DMS 273 (cell line): ENCODE measurements at regions not wholly inside any gene's neighbourhood (a gene's known extent, or its start where the extent isn't known, plus 50 kb on each side); places are given as distances from the start of the nearest gene placed in this dataset.

Source experiments
- DNase-seq: peaks from one replicate; lab custom pipeline; 2025; ENCODE audit not compliant: unreplicated experiment; lab: John Stamatoyannopoulos, UW

GRCh38 chr10:2475711-2476217 lies 591.6 kb upstream of the PFKP start:
- no peak for DNase-seq

DNA sequence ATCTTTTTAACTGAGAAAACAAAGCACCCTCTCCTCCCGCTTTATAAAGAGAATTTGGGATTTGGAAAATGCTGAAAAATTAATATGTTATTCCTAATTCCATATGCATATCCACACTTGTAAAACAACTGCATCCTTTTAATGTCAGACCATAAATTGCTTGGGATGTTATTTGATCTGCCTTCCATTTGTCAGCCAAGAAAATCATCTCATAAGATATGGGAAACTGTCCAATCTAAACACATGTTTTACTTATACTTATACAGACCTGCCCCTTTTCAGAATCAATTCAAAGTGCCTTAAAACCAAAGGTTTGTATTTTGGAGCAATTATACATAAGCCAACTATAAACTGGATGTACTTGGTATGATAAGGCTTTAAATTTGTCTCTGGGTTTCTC lies 595.5 kb upstream of the PFKP start:
- no peak for DNase-seq

DNA sequence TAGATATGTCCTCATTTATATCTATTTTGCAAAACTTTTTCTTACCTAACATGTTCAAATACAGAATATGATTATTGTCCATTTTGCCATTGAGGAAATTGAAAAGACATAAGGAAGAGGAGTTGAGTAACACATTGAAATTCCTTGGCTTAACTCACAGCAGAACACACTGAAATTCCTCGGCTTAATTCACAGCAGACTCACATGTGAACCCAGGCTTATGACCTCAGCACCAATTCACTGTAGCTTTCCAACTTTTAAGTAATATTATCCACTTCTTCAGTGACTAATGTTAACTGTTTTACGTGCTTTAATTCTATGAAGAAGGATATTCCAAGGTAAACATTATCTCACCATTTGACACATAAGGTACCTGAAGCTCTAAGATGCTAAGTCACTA lies 597.5 kb upstream of the PFKP start:
- DNase-seq, result no peak

DNA sequence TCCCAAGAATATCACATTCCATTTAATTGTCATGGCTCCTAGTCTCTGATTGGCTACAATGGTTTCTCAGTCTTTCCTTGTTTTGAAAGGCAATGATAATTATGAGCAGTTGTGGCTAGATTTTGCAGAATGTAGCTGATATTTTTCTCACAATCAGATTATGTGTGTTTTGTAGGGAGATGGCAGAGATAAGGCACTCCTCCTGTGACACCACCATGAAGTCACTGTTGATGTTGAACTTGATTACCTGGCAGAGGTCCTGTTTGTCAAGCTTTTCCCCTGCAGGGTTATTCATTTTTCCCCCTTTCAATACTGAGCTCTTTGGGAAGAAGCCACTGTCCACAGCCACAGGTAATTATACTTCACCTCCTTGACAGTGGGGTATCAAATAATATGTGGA lies 602.9 kb upstream of the PFKP start:
- DNase-seq, result no peak

DNA sequence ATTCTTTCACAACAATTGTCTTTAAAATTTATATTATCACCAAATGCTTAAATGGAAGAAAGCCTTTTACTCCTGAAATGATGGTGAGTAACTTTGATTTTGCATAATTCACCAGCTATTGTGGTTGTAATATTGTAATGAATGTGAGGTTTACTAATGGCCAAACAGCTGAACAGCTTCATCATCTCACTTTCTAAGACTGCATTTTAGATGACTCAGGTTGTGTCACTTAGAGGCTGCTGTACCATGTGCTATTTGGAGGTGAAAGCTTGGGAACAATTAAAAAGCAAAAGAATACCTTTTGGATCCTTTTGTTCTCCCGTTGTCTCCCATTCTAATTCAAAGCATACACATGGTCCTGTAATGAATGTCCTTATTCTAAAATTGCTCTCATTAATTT lies 604.0 kb upstream of the PFKP start:
- DNase-seq, result no peak

GRCh38 chr10:2462581-2462980 lies 604.8 kb upstream of the PFKP start:
- no peak for DNase-seq

- DNase-seq, result no peak
Measured at GRCh38 chr10:2460812-2461211, 606.5 kb upstream of the PFKP start.

DNA sequence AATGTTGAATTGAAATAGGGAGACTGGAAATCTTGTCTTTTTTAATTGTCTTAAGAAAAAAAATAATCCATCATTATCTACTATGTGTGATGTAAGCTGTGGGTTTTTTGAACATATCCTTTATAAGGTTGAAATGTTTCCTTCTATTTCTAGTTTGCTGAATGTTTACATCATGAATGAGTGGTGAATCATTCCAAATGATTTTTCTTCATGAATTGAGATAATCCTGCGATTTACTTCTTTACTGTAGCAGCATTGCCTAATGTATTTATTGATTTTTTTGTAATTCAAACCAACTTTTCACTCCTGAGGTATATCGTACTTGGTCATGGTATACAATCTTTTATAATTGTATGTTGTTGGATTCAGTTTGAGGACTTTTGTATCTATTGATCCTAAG lies 607.6 kb upstream of the PFKP start:
- no peak for DNase-seq

- no peak for DNase-seq
Measured at GRCh38 chr10:2456834-2457233, 610.5 kb upstream of the PFKP start.

DNA sequence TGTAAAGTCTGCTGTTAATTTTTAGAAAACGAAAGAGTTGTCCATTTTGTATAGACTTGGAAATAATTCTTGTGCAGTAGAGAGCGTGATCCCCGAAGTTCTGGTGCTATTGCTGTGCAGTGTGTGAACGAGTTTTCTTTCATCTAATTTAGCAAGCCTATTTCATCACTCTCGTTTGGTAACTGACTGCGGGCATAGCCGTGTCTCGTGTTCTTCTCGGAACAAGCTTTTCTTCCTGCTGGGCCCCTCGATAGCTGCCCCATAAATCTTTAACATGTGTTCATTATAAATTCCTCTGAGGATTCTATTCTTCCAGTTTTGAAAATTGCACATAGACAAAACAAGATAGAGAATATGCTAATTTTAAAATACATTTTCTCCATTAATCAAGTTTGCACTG lies 622.0 kb upstream of the PFKP start:
- no peak for DNase-seq

DNA sequence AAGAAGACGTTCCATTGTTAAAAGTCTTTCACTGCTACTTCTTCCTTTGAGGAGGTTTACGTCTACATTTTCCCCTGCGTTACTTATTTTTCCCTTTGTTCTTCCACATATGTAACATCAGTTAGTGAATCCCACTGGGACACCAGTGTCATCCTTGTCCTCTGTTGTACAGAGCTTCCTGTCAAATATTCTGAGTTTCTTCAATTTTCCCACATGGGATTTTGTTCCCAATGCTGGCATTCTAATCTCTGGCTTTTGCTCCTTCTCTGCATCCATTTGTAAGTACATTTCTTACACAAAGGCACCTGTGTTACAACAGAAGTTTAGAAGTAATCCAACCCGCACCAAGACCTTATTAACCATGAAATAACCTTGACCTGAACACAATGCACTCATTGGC lies 627.4 kb upstream of the PFKP start:
- DNase-seq, result no peak

- DNase-seq, result no peak
Measured at GRCh38 chr10:2439000-2439399, 628.3 kb upstream of the PFKP start.

- DNase-seq, result no peak
Measured at GRCh38 chr10:2438248-2438939, 629.0 kb upstream of the PFKP start.

DNA sequence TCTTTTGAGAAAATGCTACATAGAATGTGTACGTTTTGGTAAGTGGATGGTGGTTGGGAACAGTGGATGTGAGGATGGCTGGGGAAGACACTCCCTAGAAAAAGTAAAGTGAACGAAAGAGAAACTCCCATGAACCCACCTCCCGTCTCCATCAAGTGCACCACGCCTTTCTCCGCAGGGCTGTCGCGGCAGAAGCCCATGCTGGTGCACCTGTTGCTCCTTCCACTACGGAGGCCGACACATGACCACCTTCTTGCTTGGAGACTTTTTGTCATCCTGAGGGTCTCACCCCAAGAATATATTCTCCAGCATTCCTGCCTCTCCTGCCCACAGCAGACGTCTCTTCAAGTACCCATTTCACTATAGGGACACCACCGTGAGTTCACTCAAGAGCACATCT lies 630.4 kb upstream of the PFKP start:
- no peak for DNase-seq

DNA sequence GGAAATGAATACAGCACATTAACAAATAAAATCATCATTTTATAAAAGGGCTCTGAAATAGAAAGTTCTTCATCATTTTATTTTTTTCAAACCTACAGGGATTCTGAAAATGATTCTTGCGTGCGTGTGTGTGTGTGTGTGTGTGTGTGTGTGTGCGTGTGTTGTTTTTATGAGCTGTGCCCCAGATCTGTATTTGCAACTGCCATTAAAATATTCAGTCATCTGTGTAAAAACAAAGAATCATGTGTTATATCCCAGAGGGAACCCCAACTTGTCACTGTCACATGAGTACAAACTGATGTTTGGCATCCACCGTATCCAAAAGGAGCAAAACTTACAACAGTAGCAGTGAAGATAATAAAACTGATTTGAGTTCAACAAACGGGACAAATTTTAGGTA lies 635.4 kb upstream of the PFKP start:
- no peak for DNase-seq

GRCh38 chr10:2427412-2427811 lies 639.9 kb upstream of the PFKP start:
- no peak for DNase-seq

DNA sequence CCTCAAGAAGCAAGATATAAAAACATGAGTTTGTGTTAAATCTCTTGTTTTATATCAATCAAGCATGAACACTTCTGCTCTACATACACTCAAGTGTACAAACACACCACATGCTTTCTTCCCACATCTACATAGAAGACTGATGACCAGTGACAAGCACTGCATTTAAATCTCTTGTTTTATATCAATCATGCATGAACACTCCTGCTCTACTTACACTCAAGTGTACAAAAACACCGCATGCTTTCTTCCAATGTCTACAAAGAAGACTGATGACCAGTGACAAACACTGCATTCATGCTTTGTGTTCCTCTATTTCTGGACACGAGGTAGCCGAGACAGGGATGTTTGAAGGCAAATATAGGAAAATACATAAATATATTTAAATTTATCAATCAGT lies 642.0 kb upstream of the PFKP start:
- DNase-seq, result no peak

- DNase-seq, result no peak
Measured at GRCh38 chr10:2414562-2414961, 652.8 kb upstream of the PFKP start.

GRCh38 chr10:2414039-2414438 lies 653.3 kb upstream of the PFKP start:
- DNase-seq, result no peak

GRCh38 chr10:2410049-2410448 lies 657.3 kb upstream of the PFKP start:
- no peak for DNase-seq

GRCh38 chr10:2401459-2401858 lies 664.1 kb upstream of the ADARB2 start:
- no peak for DNase-seq

DNA sequence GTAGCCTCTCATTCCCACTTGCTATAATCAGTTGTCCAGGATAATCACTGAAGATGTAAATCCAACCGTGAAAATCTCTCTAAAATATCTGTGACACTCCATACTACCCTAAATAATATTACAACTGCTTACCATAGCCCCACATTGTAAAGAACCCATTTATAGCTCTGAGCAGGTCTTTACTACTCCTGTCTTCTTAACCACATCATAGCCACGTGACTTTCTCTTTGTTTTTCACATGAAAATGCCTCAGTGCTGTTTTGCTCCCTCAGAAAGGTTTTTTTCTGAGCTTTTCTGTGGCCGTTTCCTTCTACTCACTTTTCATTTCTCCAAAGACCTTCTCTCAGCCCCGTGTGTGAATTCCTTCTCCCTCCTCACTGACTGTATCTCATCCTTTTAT lies 662.2 kb upstream of the ADARB2 start:
- DNase-seq, result no peak

- DNase-seq, result no peak
Measured at GRCh38 chr10:2392145-2392812, 655.0 kb upstream of the ADARB2 start.
